Central memory CD8-positive, alpha-beta T cell (primary cell): ENCODE measurements at regions not wholly inside any gene's neighbourhood (a gene's known extent, or its start where the extent isn't known, plus 50 kb on each side); places are given as distances from the start of the nearest gene placed in this dataset.

Experiments
- ATAC-seq: fragments of 150-1000 bp; cut with Tn5 transposase; replicated peaks from 2 replicates; pipeline ENCODE4 v1.10.0; 2022; ENCODE audit warnings: mild to moderate bottlenecking, moderate FRiP score, moderate number of reproducible peaks; ENCODE audit not compliant: poor library complexity, severe bottlenecking; ENCODE audit errors: extremely low read depth
- DNase-seq, 2 donors: peaks; one replicate each; pipeline ENCODE4 v3.0.0; 2021; ENCODE audit warnings: low spot score in 2 of 2
- H3K27ac Mint-ChIP-seq: one replicate; pipeline ENCODE4 v1.8.0; 2022; ENCODE audit warnings: low read depth, mild to moderate bottlenecking, moderate library complexity, mixed read lengths
- H3K27me3 Mint-ChIP-seq: one replicate; pipeline ENCODE4 v1.8.0; 2022; ENCODE audit warnings: mixed read lengths
- H3K36me3 Mint-ChIP-seq: one replicate; pipeline ENCODE4 v1.8.0; 2022; ENCODE audit warnings: mild to moderate bottlenecking, moderate library complexity, mixed read lengths; ENCODE audit not compliant: insufficient read depth
- H3K4me1 Mint-ChIP-seq: one replicate; pipeline ENCODE4 v1.8.0; 2022; ENCODE audit warnings: mixed read lengths
- H3K4me3 Mint-ChIP-seq: one replicate; pipeline ENCODE4 v1.8.0; 2022; ENCODE audit warnings: mild to moderate bottlenecking, moderate library complexity, mixed read lengths
- H3K9me3 Mint-ChIP-seq: one replicate; pipeline ENCODE4 v1.8.0; 2022; ENCODE audit warnings: mixed read lengths

DNA sequence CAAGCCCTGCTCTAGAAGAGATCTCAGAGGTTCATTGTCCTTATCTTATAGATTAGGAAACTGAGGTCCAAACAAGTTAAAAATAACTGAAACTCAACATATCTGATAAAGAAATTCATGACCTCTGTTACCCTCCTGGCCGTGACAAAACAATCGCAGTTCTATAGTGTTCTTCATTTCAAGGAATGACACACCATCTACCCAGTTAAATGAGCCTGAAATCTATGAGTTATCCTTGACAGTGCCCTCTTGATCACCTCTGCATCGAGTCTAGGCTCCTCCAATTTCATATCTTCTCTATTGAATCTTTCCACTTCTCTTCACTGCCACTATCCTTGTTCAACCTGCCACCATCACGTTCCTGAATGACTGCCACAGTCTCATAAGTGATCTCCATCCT, 325.3 kb upstream of the TEX13C start:
- Mint-ChIP-seq H3K27ac (no peak overlapping the region), H3K36me3 (no peaks in the 10 kb centered on the region), H3K4me3 (no peak overlapping the region), H3K27me3 (no peaks in the 10 kb centered on the region), H3K4me1 (no peaks in the 10 kb centered on the region), H3K9me3 (no peaks in the 10 kb centered on the region)
- no peak for DNase-seq
- ATAC-seq: no peak

DNA sequence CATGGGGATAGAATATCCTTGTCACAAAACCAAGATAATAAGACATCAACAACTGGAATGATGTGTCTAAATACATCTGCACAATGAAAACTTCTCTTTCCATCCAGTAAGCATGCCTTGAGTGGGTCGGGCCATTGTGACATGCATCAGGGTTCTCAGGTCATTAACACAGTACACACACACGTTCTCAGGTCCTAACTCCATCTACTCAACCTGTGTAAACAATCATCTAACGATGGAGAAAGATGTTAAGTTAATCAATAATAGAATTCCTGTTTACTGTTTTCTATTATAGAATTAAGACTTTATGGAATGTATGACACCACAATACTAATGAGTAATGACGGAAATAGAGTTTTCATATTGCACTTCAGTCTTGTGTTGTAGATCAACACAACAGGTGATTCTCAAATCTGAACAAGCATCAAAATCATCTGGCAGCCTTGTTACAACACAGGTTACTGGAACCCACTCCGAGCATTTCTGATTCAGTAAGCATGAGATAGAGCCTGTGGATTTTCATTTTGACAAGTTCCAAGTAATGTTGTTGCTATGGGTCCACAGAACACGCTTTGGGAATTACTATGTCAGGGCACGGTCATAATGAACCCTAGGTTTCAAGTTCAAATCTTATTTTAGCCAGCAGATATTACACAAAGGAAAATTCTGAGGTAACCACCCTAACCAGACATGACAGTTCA, 315.8 kb upstream of the TEX13C start:
- no peaks in the 10 kb centered on the region for H3K4me1 Mint-ChIP-seq
- DNase-seq (no peak), ATAC-seq (no peak)
- H3K36me3 Mint-ChIP-seq: no peaks in the 10 kb centered on the region
- H3K9me3 Mint-ChIP-seq: no peaks in the 10 kb centered on the region
- H3K27me3 Mint-ChIP-seq: peaks cover 15% of the 10 kb centered on the region
- H3K27ac Mint-ChIP-seq: no peak overlapping the region
- no peak overlapping the region for H3K4me3 Mint-ChIP-seq

GRCh38 chrX:125004799-125005198, 314.9 kb upstream of the TEX13C start:
- no peak overlapping the region for H3K27ac Mint-ChIP-seq
- H3K36me3 Mint-ChIP-seq: no peaks in the 10 kb centered on the region
- H3K9me3 Mint-ChIP-seq: no peaks in the 10 kb centered on the region
- peaks cover 15% of the 10 kb centered on the region for H3K27me3 Mint-ChIP-seq
- no peak overlapping the region for H3K4me3 Mint-ChIP-seq
- H3K4me1 Mint-ChIP-seq: no peaks in the 10 kb centered on the region
- ATAC-seq: no peak
- DNase-seq: no peak

DNA sequence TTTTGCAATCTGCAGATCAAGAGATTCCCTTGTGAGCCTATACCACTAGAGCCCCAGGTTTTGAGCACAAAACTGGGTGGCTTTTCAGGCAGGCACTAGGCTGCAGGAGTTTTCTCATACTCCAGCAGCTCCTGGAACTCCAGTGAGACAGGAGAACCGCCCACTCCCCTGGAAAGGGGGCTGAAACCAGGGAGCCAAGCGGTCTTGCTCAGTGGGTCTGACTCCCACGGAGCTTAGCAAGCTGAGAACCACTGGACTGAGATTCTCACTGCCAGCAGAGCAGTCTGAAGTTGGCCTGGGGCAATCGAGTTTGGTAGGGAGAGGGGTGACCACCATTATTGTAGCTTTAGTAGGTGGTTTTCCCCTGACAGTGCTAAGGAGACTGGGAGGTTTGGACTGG, 313.8 kb upstream of the TEX13C start:
- H3K27ac Mint-ChIP-seq: no peak overlapping the region
- H3K4me3 Mint-ChIP-seq: no peak overlapping the region
- H3K27me3 Mint-ChIP-seq: peaks cover 15% of the 10 kb centered on the region
- DNase-seq: no peak
- H3K4me1 Mint-ChIP-seq: no peaks in the 10 kb centered on the region
- ATAC-seq: no peak
- no peaks in the 10 kb centered on the region for H3K36me3 Mint-ChIP-seq
- no peaks in the 10 kb centered on the region for H3K9me3 Mint-ChIP-seq

GRCh38 chrX:125006704-125007103, 313.0 kb upstream of the TEX13C start:
- H3K4me3 Mint-ChIP-seq: no peak overlapping the region
- H3K9me3 Mint-ChIP-seq: no peaks in the 10 kb centered on the region
- no peak overlapping the region for H3K27ac Mint-ChIP-seq
- H3K36me3 Mint-ChIP-seq: no peaks in the 10 kb centered on the region
- ATAC-seq: no peak
- DNase-seq: no peak
- H3K27me3 Mint-ChIP-seq: peaks cover 15% of the 10 kb centered on the region
- H3K4me1 Mint-ChIP-seq: no peaks in the 10 kb centered on the region

DNA sequence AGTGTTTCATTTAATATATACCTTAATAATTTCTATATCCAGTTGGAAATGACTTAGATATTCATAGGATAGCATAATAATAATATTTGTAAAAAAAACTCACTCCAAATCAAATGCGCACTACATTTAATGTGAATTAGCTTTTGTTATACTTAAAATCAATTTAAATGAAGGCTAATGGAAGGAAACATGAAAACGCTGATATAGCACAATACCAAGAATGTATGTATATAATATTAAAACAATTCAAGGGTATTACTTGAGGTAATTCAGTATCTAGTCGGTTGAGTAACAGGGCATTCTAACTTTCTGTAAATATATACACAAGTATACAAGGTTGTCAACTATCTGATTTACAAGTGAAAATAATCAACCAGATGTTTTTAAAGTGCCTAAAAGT, 307.1 kb upstream of the TEX13C start:
- Mint-ChIP-seq H3K4me1 (no peaks in the 10 kb centered on the region), H3K27me3 (peaks cover 12% of the 10 kb centered on the region), H3K9me3 (no peaks in the 10 kb centered on the region), H3K27ac (no peak overlapping the region), H3K4me3 (no peak overlapping the region), H3K36me3 (no peaks in the 10 kb centered on the region)
- no peak for DNase-seq
- ATAC-seq: no peak

DNA sequence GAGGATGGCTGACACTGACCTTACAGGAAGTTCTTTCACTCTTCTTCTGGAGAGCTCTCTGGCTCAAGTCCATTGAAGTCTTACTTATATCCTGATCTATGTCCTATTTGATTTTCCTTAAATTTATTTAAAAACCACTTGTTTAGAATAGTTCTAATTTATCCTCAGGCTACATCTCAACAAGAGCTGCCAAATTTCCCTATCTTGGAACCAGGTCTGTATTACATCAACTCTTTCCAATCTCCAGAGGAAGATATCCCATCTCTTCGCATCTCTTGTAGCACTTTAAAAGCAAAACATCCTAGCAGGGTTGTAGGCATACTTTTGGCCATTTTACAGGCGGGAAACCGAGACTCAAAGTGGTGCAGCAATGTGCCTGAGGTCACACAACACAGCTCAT, 290.5 kb upstream of the TEX13C start:
- Mint-ChIP-seq H3K27me3 (no peaks in the 10 kb centered on the region), H3K4me1 (no peaks in the 10 kb centered on the region), H3K27ac (no peak overlapping the region), H3K36me3 (no peaks in the 10 kb centered on the region), H3K4me3 (no peak overlapping the region), H3K9me3 (no peaks in the 10 kb centered on the region)
- ATAC-seq (no peak), DNase-seq (no peak)
